Stomach (tissue), 8 donors: ENCODE measurements at regions not wholly inside any gene's neighbourhood (a gene's known extent, or its start where the extent isn't known, plus 50 kb on each side); places are given as distances from the start of the nearest gene placed in this dataset.

Experiments used
- DNase-seq, 2 donors: peaks; one replicate each; pipeline versions ENCODE4 v3.0.0 to v3.0.0-alpha.2; 2013 to 2019
- H3K27ac ChIP-seq, 5 donors: fragments of 200-600 bp in 4 of 5; sonication (generic) in 4 of 5; one replicate each; pipeline ENCODE4 v1.5.1; 2013 to 2019; ENCODE audit warnings: mild to moderate bottlenecking in 1 of 5, moderate library complexity in 1 of 5
- H3K27me3 ChIP-seq, 3 donors: fragments of 200-600 bp; sonication (generic); one replicate each; pipeline ENCODE4 v1.5.1; 2017 to 2019; ENCODE audit warnings: mixed run types in 1 of 3
- H3K36me3 ChIP-seq, 4 donors: fragments of 200-600 bp; sonication (generic); 1 replicate in 3 of 4; 2 replicates in 1 of 4; pipeline ENCODE4 v1.5.1; 2016 to 2019
- H3K4me1 ChIP-seq, 4 donors: fragments of 200-600 bp; sonication (generic); one replicate each; pipeline ENCODE4 v1.5.1; 2016 to 2019
- H3K4me3 ChIP-seq, 4 donors: fragments of 200-600 bp; sonication (generic) in 3 of 4; one replicate each; pipeline ENCODE4 v1.5.1; 2016 to 2019; ENCODE audit warnings: mild to moderate bottlenecking in 1 of 4
- H3K9me3 ChIP-seq, 4 donors: fragments of 200-600 bp; sonication (generic); one replicate each; pipeline ENCODE4 v1.5.1; 2016 to 2019
- CTCF ChIP-seq, 7 experiments: fragments of 450-650 bp in 4 of 7; fragments of 200-600 bp in 3 of 7; sonication (generic) in 3 of 7; IDR thresholded peaks; one replicate each; pipeline ENCODE4 v1.5.1; 2016 to 2019; ENCODE audit warnings: antibody characterized with exemption in 7 of 7, control low read depth in 2 of 7, mild to moderate bottlenecking in 1 of 7
- EP300 ChIP-seq: sonication (generic); formaldehyde crosslinking; IDR thresholded peaks from one replicate; pipeline ENCODE4 v1.6.1; 2017; ENCODE audit warnings: antibody characterized with exemption
- POLR2A ChIP-seq, 4 donors: fragments of 450-650 bp; IDR thresholded peaks; one replicate each; pipeline ENCODE4 v1.6.1; 2016; ENCODE audit warnings: antibody characterized with exemption in 4 of 4, control low read depth in 2 of 4, mild to moderate bottlenecking in 1 of 4, moderate library complexity in 1 of 4
- POLR2AphosphoS5 ChIP-seq, 3 donors: sonication (generic); formaldehyde crosslinking; IDR thresholded peaks; one replicate each; pipeline ENCODE4 v1.6.1; 2016; ENCODE audit warnings: antibody characterized with exemption in 3 of 3
- WGBS, 5 donors: extraction: QIAGEN DNeasy Blood & Tissue Kit in 3 of 5; methylation state at CpG; one replicate each; pipeline versions ENCODE4 v1.1.5 to v1.1.7; 2013 to 2018; 5-methylcytosine and 5-hydroxymethylcytosine counted together
- intact Hi-C: fragments of 100-400 bp; cut with DNase I; formaldehyde crosslinking; loops from one replicate; pipeline ENCODE4 v1.15.1; 2023; ENCODE audit warnings: low total_unique reads
- donor health status: healthy with polysubstance abuse.
- donor health status: Bipolar disorder and iron deficiency.
- donor health status: healthy.

- TF ChIP-seq POLR2A (IDR thresholded peaks at IDR 0.05) = no peak
- TF ChIP-seq EP300 = no peak
- TF ChIP-seq CTCF (IDR thresholded peaks at IDR 0.05) = no peak
- no peak for TF ChIP-seq POLR2AphosphoS5 (IDR thresholded peaks at IDR 0.05)
- H3K36me3 ChIP-seq = no peaks in the 10 kb centered on the region
- no peaks in the 10 kb centered on the region for H3K27me3 ChIP-seq
- H3K27ac ChIP-seq = no peak overlapping the region
- DNase-seq = no peak
- peaks cover 0 to 3% (median 2%) of the 10 kb centered on the region in 4 donors for H3K9me3 ChIP-seq
- H3K4me1 ChIP-seq = no peaks in the 10 kb centered on the region
- no peak overlapping the region for H3K4me3 ChIP-seq
- WGBS, 5 donors = 50 to 79% (median 55%) methylated on average over 1 of the region's 1 CpG
- intact Hi-C loops = no loop called here
These were observed 96.0 kb downstream of the MED10 start for GRCh38 chr5:6282352-6282751.

- Histone ChIP-seq H3K36me3 (no peaks in the 10 kb centered on the region), H3K4me1 (no peaks in the 10 kb centered on the region), H3K27ac (no peak overlapping the region), H3K9me3 (peaks cover 0 to 3% (median 2%) of the 10 kb centered on the region in 4 donors), H3K27me3 (no peaks in the 10 kb centered on the region), H3K4me3 (no peak overlapping the region)
- no peak for TF ChIP-seq EP300
- TF ChIP-seq CTCF (IDR thresholded peaks at IDR 0.05) = no peak
- TF ChIP-seq POLR2AphosphoS5 (IDR thresholded peaks at IDR 0.05) = no peak
- no peak for TF ChIP-seq POLR2A (IDR thresholded peaks at IDR 0.05)
- 52 to 78% (median 65%) methylated on average over 4 of the region's 4 CpGs for WGBS, 5 donors
- no peak for DNase-seq
- intact Hi-C loops = no loop called here
These were observed 96.5 kb downstream of the MED10 start for GRCh38 chr5:6281818-6282217.

GRCh38 chr5:6280425-6281100 is 97.8 kb downstream of the MED10 start:
- no peaks in the 10 kb centered on the region for H3K36me3 ChIP-seq
- WGBS, 5 donors = 28 to 63% (median 38%) methylated on average over 6 of the region's 6 CpGs
- TF ChIP-seq CTCF (IDR thresholded peaks at IDR 0.05) (no peak), POLR2AphosphoS5 (IDR thresholded peaks at IDR 0.05) (no peak)
- no peaks in the 10 kb centered on the region for H3K27me3 ChIP-seq
- intact Hi-C loops = no loop called here
- H3K4me1 ChIP-seq = no peaks in the 10 kb centered on the region
- DNase-seq = no peak
- no peak overlapping the region for H3K4me3 ChIP-seq
- H3K27ac ChIP-seq = no peak overlapping the region
- H3K9me3 ChIP-seq = peaks cover 0 to 3% (median 2%) of the 10 kb centered on the region in 4 donors

GRCh38 chr5:6279607-6280006 is 98.7 kb downstream of the MED10 start:
- Histone ChIP-seq H3K4me3 (no peak overlapping the region), H3K4me1 (no peaks in the 10 kb centered on the region), H3K27me3 (no peaks in the 10 kb centered on the region), H3K9me3 (peaks cover 0 to 3% (median under 1%) of the 10 kb centered on the region in 4 donors), H3K27ac (no peak overlapping the region), H3K36me3 (no peaks in the 10 kb centered on the region)
- intact Hi-C loops = no loop called here
- TF ChIP-seq EP300 (no peak), POLR2AphosphoS5 (IDR thresholded peaks at IDR 0.05) (no peak), POLR2A (IDR thresholded peaks at IDR 0.05) (no peak), CTCF (IDR thresholded peaks at IDR 0.05) (no peak)
- DNase-seq = no peak
- WGBS, 5 donors = 87 to 91% (median 88%) methylated on average over 4 to 5 of the region's 5 CpGs
